OCI-LY1 (cell line): ENCODE measurements at regions not wholly inside any gene's neighbourhood (a gene's known extent, or its start where the extent isn't known, plus 50 kb on each side); places are given as distances from the start of the nearest gene placed in this dataset.

Experiments
- H2AFZ ChIP-seq: fragments of 200-600 bp; sonication (generic), shearing (Covaris generic); 2 replicates; pipeline ENCODE4 v1.6.0; 2014; ENCODE audit warnings: antibody characterized with exemption, mild to moderate bottlenecking, low read length
- H3F3A ChIP-seq: fragments of 200-600 bp; sonication (generic), shearing (Covaris generic); 2 replicates; pipeline ENCODE4 v1.6.0; 2014; ENCODE audit warnings: mild to moderate bottlenecking, antibody characterized with exemption, low read length, moderate library complexity; ENCODE audit not compliant: insufficient read depth
- H3K27ac ChIP-seq: fragments of 200-600 bp; sonication (generic); 2 replicates; pipeline ENCODE4 v1.5.1; 2014; ENCODE audit warnings: low read length, mixed run types, mild to moderate bottlenecking, low read depth; ENCODE audit not compliant: poor library complexity, severe bottlenecking
- H3K27me3 ChIP-seq: fragments of 200-600 bp; sonication (generic); 2 replicates; pipeline ENCODE4 v1.6.0; 2014; ENCODE audit warnings: antibody characterized with exemption, mild to moderate bottlenecking, low read length, moderate library complexity; ENCODE audit not compliant: insufficient read depth
- H3K36me3 ChIP-seq: fragments of 200-600 bp; sonication (generic); 2 replicates; pipeline ENCODE4 v1.6.1; 2014; ENCODE audit warnings: mild to moderate bottlenecking, antibody characterized with exemption, low read length, moderate library complexity, mixed read lengths; ENCODE audit not compliant: insufficient read depth
- H3K4me1 ChIP-seq: fragments of 200-600 bp; sonication (generic); 2 replicates; pipeline ENCODE4 v1.5.1; 2014; ENCODE audit warnings: mild to moderate bottlenecking, low read length, moderate library complexity; ENCODE audit not compliant: insufficient read depth, severe bottlenecking
- H3K4me2 ChIP-seq: fragments of 200-600 bp; sonication (generic), shearing (Covaris generic); 2 replicates; pipeline ENCODE4 v1.6.1; 2014; ENCODE audit warnings: low read length
- H3K4me3 ChIP-seq: fragments of 200-600 bp; sonication (generic); 2 replicates; pipeline ENCODE4 v1.5.1; 2014; ENCODE audit warnings: low read length, low read depth, mild to moderate bottlenecking, mixed read lengths; ENCODE audit not compliant: poor library complexity, severe bottlenecking
- H3K79me2 ChIP-seq: fragments of 200-600 bp; shearing (Covaris generic); 2 replicates; pipeline ENCODE4 v1.6.1; 2016; ENCODE audit warnings: mixed run types, low read length, mixed read lengths; ENCODE audit not compliant: insufficient read depth
- H3K9ac ChIP-seq: fragments of 200-600 bp; sonication (generic), shearing (Covaris generic); 2 replicates; pipeline ENCODE4 v1.6.1; 2014; ENCODE audit warnings: mild to moderate bottlenecking, low read length, mixed read lengths
- H3K9me2 ChIP-seq: fragments of 200-600 bp; sonication (generic), shearing (Covaris generic); 2 replicates; pipeline ENCODE4 v1.6.1; 2014; ENCODE audit warnings: low read depth, mild to moderate bottlenecking, low read length, mixed read lengths
- H3K9me3 ChIP-seq: fragments of 200-600 bp; shearing (Covaris generic); 2 replicates; pipeline ENCODE4 v1.6.1; 2014; ENCODE audit warnings: low read length, mixed read lengths
- H4K20me1 ChIP-seq: fragments of 200-600 bp; sonication (generic), shearing (Covaris generic); 2 replicates; pipeline ENCODE4 v1.6.0; 2016; ENCODE audit warnings: mild to moderate bottlenecking, low read length; ENCODE audit not compliant: insufficient read depth
- CTCF ChIP-seq: fragments of 200-600 bp; sonication (generic), shearing (Covaris generic); IDR thresholded peaks from 2 replicates; pipeline ENCODE4 v1.5.1; 2017; ENCODE audit warnings: mild to moderate bottlenecking, antibody characterized with exemption, low read length, moderate library complexity, mixed read lengths
- EZH2 ChIP-seq: fragments of 200-600 bp; sonication (generic), shearing (Covaris generic); IDR thresholded peaks from 2 replicates; pipeline ENCODE4 v1.8.0; 2017; ENCODE audit warnings: borderline replicate concordance, mixed run types, mild to moderate bottlenecking, antibody characterized with exemption, low read length, moderate library complexity, mixed read lengths

GRCh38 chr2:35931115-35931514 lies 424.5 kb upstream of the CRIM1 start:
- Histone ChIP-seq H3K79me2 (no peaks in the 10 kb centered on the region), H3K9me3 (no peaks in the 10 kb centered on the region), H3K27me3 (no peaks in the 10 kb centered on the region), H3K9me2 (no peaks in the 10 kb centered on the region), H3K4me1 (no peaks in the 10 kb centered on the region), H3K36me3 (no peaks in the 10 kb centered on the region), H3K27ac (no peak overlapping the region), H4K20me1 (no peaks in the 10 kb centered on the region), H3K9ac (no peak overlapping the region), H3K4me2 (no peak overlapping the region), H2AFZ (no peak overlapping the region), H3K4me3 (no peak overlapping the region), H3F3A (no peaks in the 10 kb centered on the region)
- no peak for TF ChIP-seq CTCF
- TF ChIP-seq EZH2: no peak

GRCh38 chr2:35929551-35929950 lies 426.0 kb upstream of the CRIM1 start:
- no peaks in the 10 kb centered on the region for H3K27me3 ChIP-seq
- H3K79me2 ChIP-seq: no peaks in the 10 kb centered on the region
- no peaks in the 10 kb centered on the region for H3F3A ChIP-seq
- H3K9me2 ChIP-seq: no peaks in the 10 kb centered on the region
- H3K27ac ChIP-seq: no peak overlapping the region
- H3K9ac ChIP-seq: no peak overlapping the region
- H3K4me1 ChIP-seq: no peaks in the 10 kb centered on the region
- TF ChIP-seq EZH2: no peak
- TF ChIP-seq CTCF: no peak
- no peak overlapping the region for H3K4me3 ChIP-seq
- no peaks in the 10 kb centered on the region for H3K36me3 ChIP-seq
- H3K9me3 ChIP-seq: no peaks in the 10 kb centered on the region
- H2AFZ ChIP-seq: no peak overlapping the region
- H4K20me1 ChIP-seq: no peaks in the 10 kb centered on the region
- no peak overlapping the region for H3K4me2 ChIP-seq

GRCh38 chr2:35920061-35920460 lies 435.5 kb upstream of the CRIM1 start:
- no peak overlapping the region for H3K4me2 ChIP-seq
- no peaks in the 10 kb centered on the region for H4K20me1 ChIP-seq
- H3K9ac ChIP-seq: no peak overlapping the region
- H3K79me2 ChIP-seq: no peaks in the 10 kb centered on the region
- no peaks in the 10 kb centered on the region for H3K36me3 ChIP-seq
- H3K27ac ChIP-seq: no peak overlapping the region
- no peak overlapping the region for H2AFZ ChIP-seq
- no peaks in the 10 kb centered on the region for H3K9me3 ChIP-seq
- H3K4me3 ChIP-seq: no peak overlapping the region
- no peaks in the 10 kb centered on the region for H3F3A ChIP-seq
- TF ChIP-seq EZH2: no peak
- TF ChIP-seq CTCF: no peak
- H3K9me2 ChIP-seq: no peaks in the 10 kb centered on the region
- no peaks in the 10 kb centered on the region for H3K4me1 ChIP-seq
- H3K27me3 ChIP-seq: no peaks in the 10 kb centered on the region
